LHCN-M2 (cell line): ENCODE measurements at regions not wholly inside any gene's neighbourhood (a gene's known extent, or its start where the extent isn't known, plus 50 kb on each side); places are given as distances from the start of the nearest gene placed in this dataset.
"Not testable (repeated sequence)": the region's sequence is repeated elsewhere in the genome, so short reads cannot be mapped to it uniquely, and the experiment has no call there.

ENCODE experiments used
- DNase-seq: peaks from one replicate; pipeline ENCODE4 v3.0.0-alpha.2; 2012; ENCODE audit warnings: low read depth

DNA sequence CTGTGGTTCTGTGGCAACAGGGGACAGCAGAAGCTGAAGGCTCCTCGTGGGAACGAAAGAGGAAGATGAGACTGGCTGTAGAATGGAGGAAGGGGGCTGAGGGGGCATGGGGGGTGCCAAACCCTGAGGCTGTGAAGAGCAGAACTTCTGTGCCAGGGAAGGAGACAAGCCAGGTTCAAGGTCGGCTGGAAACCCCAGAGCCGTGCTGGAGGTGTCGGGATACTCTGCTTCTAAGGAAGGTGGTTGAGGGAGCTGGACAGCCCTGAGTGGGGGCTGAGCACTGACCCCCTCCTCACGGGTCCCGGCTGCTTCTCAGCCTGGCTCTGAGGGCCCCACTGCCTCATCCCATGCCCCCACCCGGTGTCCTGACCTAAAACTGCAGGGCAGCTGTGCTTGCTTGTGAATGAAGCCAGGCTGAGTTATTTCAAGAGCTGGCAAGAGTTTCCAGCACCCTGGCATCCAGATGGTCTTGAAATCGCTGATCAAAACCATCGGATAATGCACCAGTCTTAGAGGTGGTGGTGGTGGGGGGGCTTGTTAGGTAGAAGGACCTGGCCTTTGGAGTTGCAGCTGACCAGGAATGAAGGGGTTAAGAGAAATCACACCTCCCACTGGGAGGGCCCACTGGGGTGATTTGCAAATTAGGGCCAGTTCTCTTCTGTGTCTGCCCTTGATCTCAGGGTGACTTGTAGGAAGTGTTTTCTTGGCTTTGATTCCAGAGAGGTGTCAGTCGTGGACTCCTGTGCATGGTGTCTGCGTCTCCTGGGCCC is 218.9 kb upstream of the C1orf174 start:
- DNase-seq = no peak

DNA sequence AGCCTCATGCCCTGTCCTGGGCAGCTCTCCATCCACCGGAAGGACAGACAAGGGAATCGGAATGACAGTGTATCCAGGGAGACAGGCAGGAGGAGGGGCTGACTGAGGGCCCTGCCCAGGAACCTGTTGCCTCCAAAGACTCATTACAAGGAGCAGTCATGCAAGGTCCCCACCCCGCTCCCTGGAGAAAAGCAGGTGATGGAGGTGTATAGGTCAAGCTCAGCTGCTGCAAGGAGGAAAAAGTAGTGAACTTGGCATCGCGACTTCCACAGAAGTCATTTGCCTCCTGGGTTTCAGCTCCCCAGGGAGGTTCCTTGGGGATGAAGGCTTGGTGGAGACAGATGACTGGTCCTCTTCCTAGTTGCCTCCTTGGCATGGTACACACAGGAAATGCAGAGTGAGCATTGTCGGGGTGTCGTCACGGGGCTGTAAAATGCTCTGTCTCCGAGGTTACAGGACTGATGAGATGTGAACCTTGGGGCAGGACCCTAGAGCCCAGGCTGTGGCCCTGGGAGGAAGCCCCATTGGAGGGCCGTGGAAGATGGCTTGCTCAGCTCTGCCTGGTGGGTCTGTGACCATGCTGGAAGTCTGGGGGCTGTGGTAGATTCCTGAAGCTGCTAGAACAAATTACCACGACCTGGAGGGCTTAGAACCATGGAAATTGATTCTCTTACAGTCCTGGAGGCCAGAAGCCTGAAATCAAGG is 219.6 kb upstream of the C1orf174 start:
- DNase-seq = no peak

DNA sequence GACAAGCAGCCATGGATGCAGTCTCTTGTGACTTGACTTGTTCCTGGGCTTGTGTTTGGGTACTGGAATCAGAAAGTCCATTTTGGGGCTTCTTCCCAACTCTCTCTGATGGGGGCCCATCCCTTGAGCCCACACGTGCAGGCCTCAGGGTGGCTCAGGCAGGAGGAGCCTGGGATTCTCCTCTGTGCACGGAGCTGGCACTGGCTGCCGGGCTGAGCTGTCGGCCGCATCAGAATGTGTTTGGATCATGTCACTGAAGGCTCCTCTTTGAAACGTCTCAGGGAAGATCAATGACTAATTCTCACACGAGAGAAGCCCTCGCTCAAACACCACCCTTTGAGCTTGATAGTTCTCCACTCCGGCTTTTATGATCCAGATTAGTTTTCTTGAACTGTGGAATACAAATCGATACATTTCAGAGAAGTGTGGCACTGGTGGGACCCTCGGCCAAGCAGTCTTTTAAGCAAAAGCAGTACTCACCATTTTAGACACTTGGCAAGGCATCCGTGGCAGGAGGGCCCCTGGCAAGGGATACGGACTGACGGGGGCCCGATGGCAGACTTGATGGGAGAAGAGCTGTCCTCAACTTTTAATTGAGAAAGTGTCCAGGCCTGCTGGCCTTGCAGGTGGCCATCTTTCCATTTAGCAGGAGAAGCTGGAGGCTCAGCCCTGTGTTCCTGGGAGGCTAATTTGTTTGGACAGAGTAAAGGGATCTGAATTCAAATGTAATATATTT is 220.7 kb upstream of the C1orf174 start:
- no peak for DNase-seq

DNA sequence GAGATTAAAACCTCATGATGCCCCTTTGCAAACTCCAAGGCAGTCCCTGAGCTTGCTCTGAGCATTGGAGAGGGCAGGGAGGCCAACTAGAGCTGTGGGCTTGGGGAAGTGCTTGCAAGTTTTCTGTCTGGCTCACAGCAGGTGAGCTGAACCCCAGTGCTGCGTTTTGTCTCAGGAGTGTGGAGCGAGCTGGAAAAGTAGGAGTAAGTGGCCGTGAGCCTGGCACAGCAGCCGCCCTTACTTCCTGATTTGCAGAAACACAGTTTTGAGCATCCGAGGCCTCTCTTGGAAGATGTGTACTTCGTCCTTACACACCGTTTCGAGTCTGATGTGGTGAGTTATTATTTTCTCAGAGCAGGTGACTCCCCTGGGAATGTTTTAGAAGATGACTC is 221.2 kb upstream of the C1orf174 start:
- no peak for DNase-seq

DNA sequence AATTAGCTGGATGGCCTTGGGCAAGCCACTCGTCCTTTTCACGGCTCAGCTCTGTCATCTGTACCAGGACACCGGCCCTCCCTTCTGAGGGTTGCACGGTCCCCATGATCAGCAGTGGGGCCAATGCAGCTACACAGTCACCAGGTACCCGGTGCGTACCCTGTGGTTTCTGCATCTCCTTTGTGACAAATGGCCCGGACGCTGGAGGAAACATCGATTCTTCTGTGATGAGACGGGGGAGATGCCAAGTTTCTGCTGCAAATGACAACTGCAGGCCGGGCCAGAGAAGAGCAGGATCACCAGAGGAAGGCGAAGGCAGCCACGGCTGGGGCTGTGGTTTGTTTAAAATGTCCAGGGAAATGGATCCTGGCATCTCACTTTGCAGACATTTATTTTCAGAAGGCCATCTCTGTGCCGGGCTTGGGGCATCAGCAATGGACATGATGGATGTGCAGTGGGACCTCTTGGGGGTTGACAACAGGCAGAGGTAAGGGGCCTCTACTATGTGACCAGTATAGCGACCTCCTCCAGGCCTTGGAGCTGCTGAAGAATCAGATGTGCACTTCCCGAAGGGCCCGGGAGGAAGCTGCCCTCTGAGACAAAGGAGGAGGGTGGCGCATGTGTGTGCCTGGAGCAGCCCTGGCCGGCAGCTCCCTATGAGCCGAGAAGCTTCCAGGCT is 221.9 kb upstream of the C1orf174 start:
- DNase-seq = no peak

DNA sequence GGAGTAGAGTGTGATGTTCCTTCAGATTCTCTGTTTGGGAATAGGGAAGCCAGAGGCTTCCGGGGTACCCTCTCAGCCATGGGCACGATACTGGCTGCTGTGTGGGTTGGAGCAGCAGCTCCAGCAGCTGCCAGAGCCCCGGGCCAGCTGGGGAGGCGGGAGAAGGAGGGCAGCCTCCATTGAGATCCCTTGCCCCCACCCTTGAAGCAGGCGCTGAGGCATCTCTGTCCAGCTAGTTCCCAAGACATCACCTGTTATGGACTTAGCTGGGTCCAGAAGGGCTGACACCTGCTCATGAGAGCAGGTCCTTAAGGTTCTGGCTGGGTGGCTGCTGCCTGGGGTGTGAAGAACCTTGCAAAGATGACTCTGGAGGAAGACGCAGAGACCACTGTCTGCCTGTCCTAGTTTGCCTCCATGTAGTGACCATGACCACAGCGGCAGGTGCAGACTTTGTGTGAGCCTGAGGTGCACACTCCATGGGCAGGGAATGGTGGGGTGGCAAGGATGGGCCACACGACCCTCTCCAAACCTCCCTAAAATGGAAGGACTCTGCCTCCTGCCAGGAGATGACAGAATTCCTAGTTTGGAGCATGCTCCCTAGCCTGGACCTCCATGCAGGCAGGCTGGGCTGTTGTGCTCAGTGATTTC is 222.6 kb upstream of the C1orf174 start:
- no peak for DNase-seq

DNA sequence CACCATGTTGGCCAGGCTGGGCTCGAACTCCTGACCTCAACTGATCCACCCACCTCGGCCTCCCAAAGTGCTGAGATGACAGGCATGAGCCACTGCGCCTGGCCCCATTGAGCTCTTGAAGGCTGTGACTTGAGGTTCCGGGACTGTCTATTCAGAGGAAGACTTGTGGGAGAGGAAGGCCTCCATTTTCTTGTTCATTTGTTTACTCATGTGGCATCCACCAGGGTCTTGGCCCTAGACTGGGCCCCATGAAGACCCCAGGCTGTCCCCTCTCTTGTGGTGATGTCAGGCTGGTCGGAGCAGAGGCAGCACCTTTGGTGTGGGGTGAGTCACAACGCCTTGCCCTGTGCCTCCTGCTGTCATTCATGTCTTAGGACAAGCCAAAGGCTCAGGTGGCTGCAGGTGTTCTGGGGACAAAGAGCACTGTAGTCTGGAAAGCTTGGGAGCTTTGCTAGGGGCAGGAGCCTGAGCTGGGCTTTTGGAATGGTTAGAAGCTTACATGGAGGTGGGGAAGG is 224.6 kb upstream of the C1orf174 start:
- no peak for DNase-seq

DNA sequence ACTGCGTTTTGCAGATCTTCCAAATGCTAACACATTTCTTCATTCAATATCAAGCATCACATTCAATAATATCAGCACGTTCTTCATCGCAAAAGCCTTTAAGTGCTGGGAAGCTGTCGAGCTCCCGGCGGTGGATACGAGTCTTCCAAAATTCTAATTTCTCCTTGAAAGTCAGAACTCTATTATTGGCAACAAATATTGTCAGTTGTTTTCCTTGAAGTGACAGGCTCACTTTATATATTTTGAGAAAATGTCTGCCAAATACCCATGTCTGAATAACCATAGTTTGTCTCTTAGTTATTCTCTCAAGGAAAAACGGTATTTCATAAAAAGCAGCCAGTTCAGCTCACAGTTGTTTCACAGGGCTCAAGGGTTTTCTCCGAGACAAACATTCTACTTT is 226.2 kb upstream of the C1orf174 start:
- no peak for DNase-seq

DNA sequence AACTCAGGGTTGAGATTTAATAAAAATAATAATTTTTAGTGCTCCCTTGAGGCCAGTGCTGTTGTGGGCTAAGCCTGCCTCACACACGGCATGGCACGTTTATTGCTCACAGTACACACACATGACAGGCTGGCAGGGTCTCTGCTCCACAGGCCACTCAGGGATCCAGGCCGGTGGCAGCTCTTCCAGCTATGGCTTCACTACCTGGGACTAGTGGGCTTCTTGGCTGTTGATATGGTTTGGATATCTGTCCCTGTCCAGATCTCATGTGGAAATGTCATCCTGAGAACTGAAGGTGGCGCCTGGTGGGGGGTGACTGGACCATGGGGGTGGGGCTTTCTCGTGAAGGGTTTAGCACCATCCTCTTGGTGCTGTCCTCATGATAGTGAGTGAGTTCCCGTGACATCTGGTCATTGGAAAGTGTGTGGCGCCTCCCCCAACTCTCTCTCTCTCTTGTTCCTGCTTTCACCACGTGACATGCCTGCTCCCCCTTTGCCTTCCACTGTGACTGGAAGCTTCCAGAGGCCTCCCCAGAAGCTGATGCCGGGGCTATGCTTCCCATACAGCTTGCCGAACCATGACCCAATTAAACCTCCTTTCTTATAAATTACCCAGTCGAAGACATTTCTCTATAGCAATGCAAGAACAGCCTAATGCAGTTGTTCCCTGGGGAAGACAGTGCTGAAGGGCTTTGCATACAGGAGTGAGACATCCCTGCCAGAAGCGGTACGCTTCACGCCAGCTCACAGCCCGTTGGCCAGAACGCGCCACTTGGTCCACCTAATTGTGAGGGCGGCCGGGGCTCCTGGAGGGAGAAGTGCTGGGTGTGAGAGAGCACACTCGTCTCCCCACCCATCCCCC is 226.9 kb upstream of the C1orf174 start:
- DNase-seq = no peak

DNA sequence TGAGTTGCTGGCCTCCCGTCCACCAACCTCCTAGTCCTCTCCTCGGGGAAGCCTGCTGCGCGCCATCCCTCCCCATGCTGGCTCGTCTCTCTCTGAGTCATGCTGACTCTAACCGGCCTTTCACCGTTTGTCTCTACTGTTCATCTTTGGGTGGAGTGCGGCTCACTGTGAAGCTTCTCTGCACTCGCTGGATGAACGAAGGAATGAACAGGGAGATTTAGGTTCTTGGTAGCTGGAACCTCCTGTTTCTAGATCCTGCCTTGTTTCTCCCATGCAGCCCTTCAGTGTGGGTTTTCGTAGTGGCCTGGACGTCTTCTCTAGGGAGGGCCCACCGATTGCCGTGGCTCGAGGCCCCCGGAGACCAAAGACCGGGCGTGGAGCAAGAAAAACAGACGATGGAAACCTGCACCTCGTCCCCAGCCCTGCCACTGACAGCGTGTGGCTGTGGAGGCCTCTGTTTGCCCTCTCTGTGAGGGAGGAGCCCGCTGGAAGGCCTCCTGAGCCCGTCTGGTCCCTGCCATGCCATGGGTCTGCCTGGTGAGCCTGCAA is 227.6 kb upstream of the C1orf174 start:
- DNase-seq = no peak

DNA sequence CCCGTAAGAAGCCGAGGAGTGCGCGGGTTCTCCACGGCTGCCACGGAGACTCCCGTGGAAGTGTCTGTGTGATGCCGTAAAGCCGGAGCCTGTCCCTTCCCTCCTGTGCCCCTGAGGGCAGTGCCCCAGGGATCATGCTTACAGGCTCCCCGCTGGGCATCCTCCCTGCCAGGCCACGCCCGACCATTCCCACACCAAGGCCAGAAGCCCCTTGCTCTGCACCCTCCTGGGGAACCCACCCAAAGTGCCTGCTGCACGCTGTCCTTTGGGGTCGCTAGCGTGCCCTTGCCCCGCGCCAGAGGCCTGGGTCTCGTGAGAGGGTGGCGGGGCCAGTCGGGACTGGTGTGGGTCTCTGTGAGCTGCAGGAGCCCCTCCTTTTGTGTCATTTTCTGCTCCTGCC is 228.5 kb upstream of the C1orf174 start:
- no peak for DNase-seq

DNA sequence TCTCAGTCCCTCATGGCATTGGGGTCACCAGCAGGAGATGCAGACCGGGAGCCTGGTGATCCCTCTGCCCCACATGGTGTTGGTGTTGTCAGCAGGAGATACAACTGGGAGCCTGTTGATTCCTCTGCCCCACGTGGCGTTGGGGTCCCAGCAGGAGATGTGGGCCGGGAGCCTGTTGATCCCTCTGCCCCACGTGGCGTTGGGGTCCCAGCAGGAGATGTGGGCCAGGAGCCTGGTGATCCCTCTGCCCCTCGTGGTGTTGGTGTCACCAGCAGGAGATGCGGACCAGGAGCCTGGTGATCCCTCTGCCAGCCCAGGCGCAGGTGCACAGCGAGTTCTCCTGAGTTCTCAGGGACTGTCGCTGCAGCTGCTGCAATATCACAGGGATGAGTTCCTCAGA is 229.6 kb upstream of the C1orf174 start:
- DNase-seq = no peak

DNA sequence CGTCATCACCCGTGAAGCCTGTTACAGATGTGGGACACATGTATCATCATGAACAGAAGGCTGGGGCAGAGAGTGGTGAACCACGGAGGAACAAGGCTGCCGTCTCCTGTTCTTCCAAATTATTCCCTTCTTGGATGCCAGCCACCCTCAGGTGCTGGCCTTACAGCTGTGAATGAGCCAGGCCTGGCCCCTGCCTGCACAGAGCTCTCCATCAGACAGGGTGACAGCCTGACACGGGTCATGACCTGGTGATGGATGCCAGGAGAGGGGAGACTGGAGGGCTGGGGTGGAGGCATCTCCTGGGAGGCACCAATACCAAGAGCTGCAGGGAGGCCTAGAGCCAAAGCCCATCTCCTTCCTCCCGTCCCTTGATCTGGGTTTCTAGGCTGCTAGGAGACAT is 230.0 kb upstream of the C1orf174 start:
- no peak for DNase-seq

DNA sequence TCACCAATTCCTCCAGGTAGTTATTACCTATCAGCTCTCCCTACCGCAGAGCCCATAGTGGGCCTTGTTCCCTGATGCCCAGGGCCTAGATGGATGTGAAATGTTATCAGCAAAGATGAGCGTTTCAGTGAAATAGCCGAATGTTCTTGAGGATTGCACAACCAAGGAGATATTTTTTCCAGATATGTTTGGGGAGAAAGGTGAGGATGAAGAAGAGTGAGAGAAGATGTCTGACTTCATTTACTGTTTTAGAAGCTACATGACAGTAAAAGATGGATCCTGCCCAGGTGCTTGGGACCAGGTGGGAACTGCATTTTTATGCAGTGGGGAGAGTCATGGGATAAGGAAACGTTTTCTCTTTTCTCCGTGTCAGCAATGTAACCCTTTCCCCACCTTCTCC is 231.7 kb upstream of the C1orf174 start:
- DNase-seq = no peak

DNA sequence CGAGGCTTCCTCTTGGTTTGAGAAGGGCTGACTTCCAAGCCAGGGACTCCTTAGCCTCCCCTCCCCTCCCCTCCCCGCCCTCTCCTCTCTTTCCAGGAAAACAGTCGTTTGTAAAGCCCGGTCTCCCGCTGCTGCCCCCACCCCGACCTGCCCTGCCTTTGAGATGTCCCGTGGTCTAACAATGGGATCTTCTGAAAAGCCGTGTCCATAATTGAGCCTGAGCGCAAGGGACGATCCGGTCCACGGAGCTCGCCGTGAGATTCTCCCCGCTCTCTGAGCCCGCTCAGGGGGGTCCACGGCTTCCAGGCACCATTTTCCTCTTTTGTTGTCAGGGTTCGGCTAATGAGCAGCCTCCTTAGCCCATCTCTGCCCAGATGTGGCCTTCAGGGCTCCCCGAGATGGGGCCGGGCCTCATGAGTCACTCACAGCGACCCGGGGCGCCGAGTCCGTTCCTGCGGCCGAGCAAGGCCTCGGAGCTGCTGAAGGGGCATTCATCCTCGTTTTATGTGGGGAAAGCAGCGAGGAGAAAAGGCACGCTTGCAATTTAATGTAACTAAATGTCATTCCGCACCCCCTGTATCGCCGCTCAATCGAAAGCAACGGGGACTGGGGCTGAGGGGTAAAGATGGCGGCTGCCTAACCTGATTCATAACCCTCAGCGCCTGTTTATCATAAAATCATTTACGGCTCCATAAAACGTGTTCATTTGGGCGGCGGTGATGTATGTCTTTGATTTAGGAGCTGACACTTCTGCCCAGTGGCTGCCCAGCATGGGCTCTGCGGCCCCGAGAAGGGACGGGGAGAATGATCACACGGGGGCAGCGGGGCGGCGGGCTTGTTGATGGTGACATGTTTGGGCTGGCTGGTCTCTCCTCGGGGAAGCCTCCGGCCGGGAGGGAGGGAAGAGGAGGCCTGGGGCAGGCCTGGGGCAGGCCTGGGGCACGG is 232.6 kb upstream of the C1orf174 start:
- DNase-seq = no peak

DNA sequence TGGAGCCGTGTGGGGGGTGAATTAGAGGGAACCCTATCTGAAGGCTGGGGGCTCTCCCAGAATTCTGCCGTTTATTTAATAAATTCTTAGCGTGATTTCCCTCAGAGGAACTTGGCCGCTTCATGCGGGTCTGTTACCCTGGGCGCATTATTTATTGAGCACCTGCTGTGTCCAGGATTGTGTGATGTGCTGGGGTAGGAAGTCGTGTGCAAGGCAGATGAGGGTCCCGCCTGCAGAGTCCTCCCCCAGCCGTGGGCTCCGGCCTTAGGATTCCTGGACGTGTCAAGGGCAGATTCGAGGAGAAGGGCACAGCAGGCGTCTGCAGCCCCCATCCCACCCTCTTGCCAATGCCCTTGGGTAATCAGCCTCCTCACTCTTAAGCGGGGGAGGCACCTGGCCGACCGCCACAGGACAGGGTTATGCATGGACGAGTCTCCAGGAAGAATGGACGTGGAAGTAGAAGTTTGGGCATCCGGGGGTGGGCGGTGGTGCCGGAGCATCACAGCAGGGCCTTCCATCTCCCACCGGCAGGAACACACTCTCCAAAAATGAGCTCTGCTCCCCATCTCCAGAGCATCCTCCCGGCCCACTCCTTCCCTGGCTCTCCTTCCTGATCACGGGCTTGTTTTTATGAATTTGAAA is 233.3 kb upstream of the C1orf174 start:
- DNase-seq = no peak

DNA sequence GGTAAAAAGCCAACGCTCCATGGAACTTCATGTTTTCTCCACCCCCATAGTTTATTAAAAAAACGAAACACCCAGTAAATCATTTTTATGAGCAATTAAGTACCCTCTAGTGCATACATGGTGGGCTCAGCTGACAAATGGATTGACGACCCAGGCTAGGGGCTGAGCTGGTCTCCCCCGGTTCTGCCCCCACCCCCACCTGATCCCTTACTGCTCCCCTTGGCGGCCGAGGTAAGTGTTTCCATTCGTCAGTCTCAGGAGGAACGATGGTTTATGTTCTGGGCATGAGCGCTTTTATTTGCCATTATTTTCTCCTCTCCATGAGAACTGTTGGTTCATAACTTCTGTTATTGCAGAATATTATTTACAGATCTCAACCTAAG is 233.9 kb upstream of the C1orf174 start:
- DNase-seq = no peak

DNA sequence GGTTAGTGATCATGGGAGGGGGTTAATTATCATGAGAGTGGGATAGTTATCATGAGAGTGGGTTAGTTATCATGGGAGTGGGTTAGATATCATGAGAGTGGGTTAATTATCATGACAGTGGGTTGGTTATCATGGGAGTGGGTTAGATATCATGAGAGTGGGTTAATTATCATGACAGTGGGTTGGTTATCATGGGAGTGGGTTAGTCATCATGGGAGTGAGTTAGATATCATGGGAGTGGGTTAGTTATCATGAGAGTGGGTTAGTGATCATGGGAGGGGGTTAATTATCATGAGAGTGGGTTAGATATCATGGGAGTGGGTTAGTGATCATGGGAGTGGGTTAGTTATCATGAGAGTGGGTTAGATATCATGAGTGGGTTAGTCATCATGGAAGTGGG is 235.8 kb upstream of the C1orf174 start:
- DNase-seq = not testable (repeated sequence)
